ENCODE measurements at regions not wholly inside any gene's neighbourhood (a gene's known extent, or its start where the extent isn't known, plus 50 kb on each side); places are given as distances from the start of the nearest gene placed in this dataset.

- TF ChIP-seq ZNF8 (CRISPR knock-in tag; IDR thresholded peaks at IDR 0.05) = no peak
- no peak for TF ChIP-seq ZFP3 (CRISPR knock-in tag; IDR thresholded peaks at IDR 0.05)
- no peak for TF ChIP-seq BACH2 (CRISPR knock-in tag; IDR thresholded peaks at IDR 0.05; ENCODE audit: borderline replicate concordance)
- TF ChIP-seq SNAI2 (CRISPR knock-in tag; IDR thresholded peaks at IDR 0.05) = no peak
- no peak for TF ChIP-seq CSRNP3 (CRISPR knock-in tag; IDR thresholded peaks at IDR 0.05)
- no peak for TF ChIP-seq TSHZ2 (CRISPR knock-in tag; IDR thresholded peaks at IDR 0.05)
- TF ChIP-seq RARB (CRISPR knock-in tag; IDR thresholded peaks at IDR 0.05) = no peak
- TF ChIP-seq POU6F1 (CRISPR knock-in tag; IDR thresholded peaks at IDR 0.05; ENCODE audit: borderline replicate concordance, low read depth) = no peak
- TF ChIP-seq ZFP30 (CRISPR knock-in tag; IDR thresholded peaks at IDR 0.05) = no peak
- TF ChIP-seq ZNF565 (CRISPR knock-in tag; conservative IDR thresholded peaks at IDR 0.05; ENCODE audit: low read depth) = no peak
- TF ChIP-seq ISL1 (CRISPR knock-in tag; IDR thresholded peaks at IDR 0.05) = no peak
- TF ChIP-seq PATZ1 (CRISPR knock-in tag; IDR thresholded peaks at IDR 0.05; ENCODE audit: borderline replicate concordance) = no peak
- no peak for TF ChIP-seq CREB5 (CRISPR knock-in tag; IDR thresholded peaks at IDR 0.05; ENCODE audit: low read depth)
- no peak for TF ChIP-seq CSDC2 (CRISPR knock-in tag; IDR thresholded peaks at IDR 0.05)
Observed at GRCh38 chr18:47381975-47382570, 130.6 kb upstream of the SKOR2 start.
